Skeletal muscle tissue (tissue), 3 donors: ENCODE measurements at regions not wholly inside any gene's neighbourhood (a gene's known extent, or its start where the extent isn't known, plus 50 kb on each side); places are given as distances from the start of the nearest gene placed in this dataset.

Experiments used
- H3K27ac ChIP-seq: one replicate; pipeline ENCODE4 v1.7.0; 2013; ENCODE audit warnings: mild to moderate bottlenecking, low read depth, low read length, inconsistent platforms
- H3K27me3 ChIP-seq, 3 donors: one replicate each; pipeline ENCODE4 v1.7.0; 2013; ENCODE audit warnings: low read length in 3 of 3; ENCODE audit not compliant: control insufficient read depth in 3 of 3, insufficient read depth in 3 of 3
- H3K36me3 ChIP-seq, 3 donors: one replicate each; pipeline ENCODE4 v1.7.0; 2013; ENCODE audit warnings: low read length in 3 of 3; ENCODE audit not compliant: control insufficient read depth in 3 of 3, insufficient read depth in 3 of 3
- H3K4me1 ChIP-seq, 3 donors: one replicate each; pipeline ENCODE4 v1.7.0; 2013; ENCODE audit warnings: low read length in 3 of 3, mild to moderate bottlenecking in 3 of 3; ENCODE audit not compliant: control insufficient read depth in 3 of 3, insufficient read depth in 3 of 3
- H3K4me3 ChIP-seq, 3 donors: one replicate each; pipeline ENCODE4 v1.7.0; 2013; ENCODE audit warnings: low read length in 3 of 3
- H3K9ac ChIP-seq, 3 donors: one replicate each; pipeline ENCODE4 v1.7.0; 2013; ENCODE audit warnings: low read length in 3 of 3, mild to moderate bottlenecking in 3 of 3, moderate library complexity in 2 of 3, low read depth in 1 of 3
- H3K9me3 ChIP-seq, 3 donors: one replicate each; pipeline ENCODE4 v1.7.0; 2013; ENCODE audit warnings: low read length in 3 of 3; ENCODE audit not compliant: control insufficient read depth in 3 of 3
- donor health status: Osteomylitis.

DNA sequence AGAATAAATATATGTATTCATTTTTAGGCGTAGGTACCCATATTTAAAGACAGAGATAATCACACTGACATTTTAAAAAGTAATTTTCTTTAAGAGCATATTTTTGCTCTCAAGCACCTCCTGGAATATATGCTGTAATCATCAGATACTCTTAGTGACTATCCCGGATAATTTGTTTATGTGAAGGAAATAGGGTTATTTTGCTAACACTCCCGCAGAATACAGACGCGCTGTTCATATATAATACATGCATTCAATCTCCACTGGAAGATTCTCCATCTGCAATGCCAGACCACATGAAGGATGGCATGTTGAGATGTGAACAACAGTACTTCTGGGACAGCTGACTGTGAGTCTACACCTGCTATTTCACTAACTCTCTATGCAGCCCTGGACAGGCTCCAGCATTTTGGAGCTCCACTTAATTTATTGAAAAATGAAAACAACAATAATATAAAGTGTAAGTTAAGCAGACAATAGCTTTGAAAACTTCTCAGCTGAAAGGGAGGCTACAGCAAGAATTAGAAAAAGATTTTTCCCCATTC, 430.6 kb downstream of the TMX3 start:
- Histone ChIP-seq H3K9ac (no peak overlapping the region), H3K4me3 (no peak overlapping the region), H3K27ac (no peak overlapping the region)

DNA sequence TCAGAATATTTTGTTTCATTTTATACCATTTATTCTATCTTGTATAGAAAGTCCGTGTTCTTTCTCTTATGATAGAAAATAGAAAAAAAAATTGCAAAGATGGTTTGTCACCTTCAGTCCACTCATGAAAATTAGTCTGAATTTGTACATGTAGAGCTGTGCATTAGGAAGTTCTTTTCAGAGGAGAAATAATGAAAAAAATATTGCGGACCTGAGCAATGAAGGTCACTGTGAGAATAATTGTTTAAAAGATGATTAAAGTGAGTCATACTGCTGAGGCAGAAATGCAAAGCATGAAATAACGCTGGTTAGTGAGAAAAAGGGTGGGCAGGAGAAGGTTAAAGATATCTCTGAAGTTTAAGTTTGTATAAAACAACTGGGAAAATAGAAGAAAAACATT, 431.1 kb downstream of the TMX3 start:
- H3K9me3 ChIP-seq: no peaks in the 10 kb centered on the region
- no peaks in the 10 kb centered on the region for H3K27me3 ChIP-seq
- H3K4me1 ChIP-seq: no peaks in the 10 kb centered on the region
- H3K36me3 ChIP-seq: no peaks in the 10 kb centered on the region
- no peak overlapping the region for H3K27ac ChIP-seq
- H3K4me3 ChIP-seq: no peak overlapping the region
- no peak overlapping the region for H3K9ac ChIP-seq

More for the DNA sequence above, 430.6 kb downstream of the TMX3 start:
- H3K27me3 ChIP-seq: no peaks in the 10 kb centered on the region
- H3K9me3 ChIP-seq: no peaks in the 10 kb centered on the region
- H3K4me1 ChIP-seq: no peaks in the 10 kb centered on the region
- H3K36me3 ChIP-seq: no peaks in the 10 kb centered on the region

DNA sequence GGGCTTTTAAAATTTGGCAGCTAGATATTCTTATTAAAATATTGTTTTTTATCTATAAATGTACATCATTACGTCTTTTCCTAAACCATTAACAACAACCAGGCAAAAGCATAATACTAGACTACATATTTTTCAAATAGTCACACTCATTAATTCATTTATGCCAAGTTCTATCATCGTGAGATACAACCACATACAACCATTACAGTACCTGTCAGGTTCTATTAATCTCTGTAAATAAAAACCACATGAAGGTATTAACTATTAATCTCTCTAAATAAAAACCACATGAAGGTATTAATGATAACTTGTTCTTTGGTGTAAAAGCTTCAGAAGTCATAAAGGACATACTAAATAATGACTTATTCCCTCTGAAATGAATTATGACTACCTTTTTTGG, 432.7 kb downstream of the TMX3 start:
- no peak overlapping the region for H3K27ac ChIP-seq
- H3K4me3 ChIP-seq: no peak overlapping the region

DNA sequence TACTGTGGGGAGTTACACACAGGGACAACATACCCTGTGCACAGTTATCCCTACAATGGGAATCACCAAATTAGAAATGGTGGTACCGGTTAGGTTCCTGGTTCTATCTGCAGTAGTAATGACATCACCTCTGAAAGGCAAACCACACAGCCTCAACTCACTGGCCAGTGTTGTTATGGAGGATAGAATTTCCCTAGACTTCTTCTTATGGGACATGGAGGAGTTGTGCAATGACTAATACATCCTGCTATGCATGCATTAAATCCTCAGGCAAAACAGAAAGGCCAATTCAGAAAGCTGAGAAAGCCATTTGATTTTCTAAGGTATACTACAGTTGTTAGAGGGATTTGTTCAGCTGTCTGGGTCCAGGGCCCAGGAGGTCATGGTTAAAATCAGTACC, 439.3 kb downstream of the TMX3 start:
- Histone ChIP-seq H3K27me3 (no peaks in the 10 kb centered on the region), H3K4me1 (no peaks in the 10 kb centered on the region), H3K9ac (no peak overlapping the region), H3K27ac (no peak overlapping the region), H3K4me3 (no peak overlapping the region), H3K9me3 (no peaks in the 10 kb centered on the region), H3K36me3 (no peaks in the 10 kb centered on the region)

More for the DNA sequence above, 432.7 kb downstream of the TMX3 start:
- no peaks in the 10 kb centered on the region for H3K36me3 ChIP-seq
- no peak overlapping the region for H3K9ac ChIP-seq
- no peaks in the 10 kb centered on the region for H3K9me3 ChIP-seq
- H3K27me3 ChIP-seq: no peaks in the 10 kb centered on the region
- H3K4me1 ChIP-seq: no peaks in the 10 kb centered on the region

DNA sequence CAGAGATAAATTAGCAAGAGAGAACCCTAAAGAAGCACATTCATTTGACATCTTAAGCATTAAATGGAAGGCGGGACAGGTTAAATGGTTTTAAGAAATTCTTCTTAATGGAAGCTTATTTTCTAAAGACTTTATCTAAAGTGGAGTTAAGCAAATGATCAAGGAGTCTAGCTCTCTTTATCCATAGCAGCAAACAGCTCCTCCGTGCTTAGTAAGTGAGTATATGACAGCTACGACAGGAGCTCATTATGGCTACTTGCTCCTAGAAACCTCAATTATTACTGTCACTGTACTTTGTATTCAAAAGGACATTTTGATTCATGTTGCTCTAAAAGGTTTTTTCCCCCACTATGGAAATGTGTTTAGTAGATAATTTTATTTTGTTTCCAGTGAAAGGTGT, 444.9 kb downstream of the TMX3 start:
- no peak overlapping the region for H3K27ac ChIP-seq
- H3K4me1 ChIP-seq: no peaks in the 10 kb centered on the region
- no peaks in the 10 kb centered on the region for H3K36me3 ChIP-seq
- no peak overlapping the region for H3K4me3 ChIP-seq
- no peak overlapping the region for H3K9ac ChIP-seq
- H3K27me3 ChIP-seq: no peaks in the 10 kb centered on the region
- H3K9me3 ChIP-seq: no peaks in the 10 kb centered on the region

DNA sequence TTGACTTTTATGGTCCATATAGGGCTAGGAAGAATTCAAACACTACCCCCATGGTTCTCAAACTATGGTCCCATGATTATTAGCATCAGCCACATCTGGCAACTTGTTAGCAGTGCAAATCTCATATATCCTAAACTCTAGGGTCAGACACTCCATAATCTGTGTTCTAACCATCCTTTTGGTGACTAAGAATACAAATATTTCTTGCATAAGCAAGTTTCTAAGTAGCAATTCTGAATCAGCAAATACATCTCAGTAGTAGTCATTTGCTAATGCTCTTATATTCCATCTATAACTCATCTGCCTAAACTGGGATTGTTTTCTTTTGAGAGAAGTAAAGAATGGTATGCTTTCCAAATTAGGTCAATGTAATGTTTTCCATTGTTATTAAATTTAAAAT, 447.3 kb downstream of the TMX3 start:
- no peaks in the 10 kb centered on the region for H3K27me3 ChIP-seq
- no peak overlapping the region for H3K9ac ChIP-seq
- H3K9me3 ChIP-seq: no peaks in the 10 kb centered on the region
- no peaks in the 10 kb centered on the region for H3K36me3 ChIP-seq
- no peaks in the 10 kb centered on the region for H3K4me1 ChIP-seq
- no peak overlapping the region for H3K4me3 ChIP-seq
- H3K27ac ChIP-seq: no peak overlapping the region

DNA sequence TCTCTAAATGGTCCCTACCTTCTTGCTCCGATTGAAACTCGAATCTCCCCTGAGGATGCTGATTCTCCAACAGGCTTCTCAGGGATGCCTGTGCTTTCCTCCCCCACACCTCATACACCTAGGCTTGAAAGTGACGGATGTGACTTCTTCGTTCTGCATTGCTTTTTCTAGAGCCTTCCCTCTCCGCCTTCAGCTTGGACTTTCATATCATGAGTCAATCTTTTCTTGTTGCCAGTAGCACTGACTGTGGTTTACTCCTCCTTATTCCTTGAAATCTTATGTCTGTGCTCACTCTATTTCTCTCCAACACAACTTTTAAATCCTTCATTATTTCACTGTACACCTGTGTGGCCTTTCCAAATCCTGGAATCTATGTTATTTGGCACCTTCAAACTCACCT, 451.4 kb downstream of the TMX3 start:
- Histone ChIP-seq H3K27me3 (no peaks in the 10 kb centered on the region), H3K36me3 (no peaks in the 10 kb centered on the region), H3K9me3 (no peaks in the 10 kb centered on the region), H3K4me1 (no peaks in the 10 kb centered on the region), H3K4me3 (no peak overlapping the region), H3K27ac (no peak overlapping the region), H3K9ac (no peak overlapping the region)

DNA sequence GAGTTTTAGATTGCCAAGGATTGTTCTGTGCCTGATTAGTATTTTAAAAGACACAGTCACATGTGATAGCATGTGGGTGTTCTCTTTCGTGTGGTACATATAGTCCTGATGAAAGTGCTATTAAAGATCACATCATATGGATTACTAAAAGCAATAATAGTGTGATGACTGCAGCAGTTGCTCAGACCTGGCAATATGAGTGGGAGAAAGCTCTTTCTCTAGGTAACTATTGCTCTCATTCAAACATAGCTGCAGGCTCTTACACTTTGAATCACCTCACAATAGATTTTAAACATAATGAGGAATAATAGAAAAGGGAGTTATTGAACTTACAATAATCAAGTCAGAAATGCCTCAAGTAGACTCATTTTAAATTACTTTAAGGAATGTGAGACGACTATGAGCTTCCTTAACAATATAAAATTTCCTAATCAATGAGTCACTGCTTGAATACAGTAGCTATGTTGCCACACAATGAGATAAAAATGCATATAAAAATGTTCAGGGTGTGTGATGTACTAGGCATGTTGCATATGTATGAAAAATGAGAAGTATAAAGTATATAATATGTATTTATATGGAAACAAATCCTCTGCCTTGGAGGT, 452.1 kb downstream of the TMX3 start:
- no peak overlapping the region for H3K9ac ChIP-seq
- no peaks in the 10 kb centered on the region for H3K36me3 ChIP-seq
- no peaks in the 10 kb centered on the region for H3K27me3 ChIP-seq

DNA sequence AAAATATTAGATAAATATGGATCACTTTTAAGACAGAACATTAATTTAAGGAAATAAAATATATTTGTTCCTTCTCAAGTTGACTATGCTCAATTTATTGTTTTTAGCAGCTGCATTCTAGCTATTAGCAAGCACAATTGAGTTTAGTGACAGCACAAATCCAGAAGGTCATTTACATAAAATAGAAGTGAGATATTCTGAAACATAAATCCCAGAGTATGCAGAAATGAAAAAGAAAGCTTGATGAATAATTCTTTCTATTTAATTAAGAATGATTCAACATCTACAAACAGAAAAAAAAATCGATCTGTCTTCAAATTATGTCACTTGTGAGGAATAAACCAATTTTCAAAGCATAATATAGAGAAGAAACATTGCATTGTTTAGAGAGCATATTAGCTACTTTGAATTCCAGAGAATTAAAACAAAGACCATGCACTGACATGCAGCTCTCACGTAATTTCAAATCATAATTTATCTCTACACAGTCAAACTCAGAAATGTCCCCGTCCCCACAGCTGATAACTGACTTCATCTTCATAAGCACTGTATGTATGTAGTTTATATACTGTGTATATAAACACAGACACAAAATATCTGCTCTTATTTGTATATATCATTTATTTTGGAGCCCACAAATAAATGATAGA, 458.4 kb downstream of the TMX3 start:
- no peaks in the 10 kb centered on the region for H3K4me1 ChIP-seq
- no peaks in the 10 kb centered on the region for H3K36me3 ChIP-seq
- H3K9ac ChIP-seq: no peak overlapping the region
- H3K27ac ChIP-seq: no peak overlapping the region
- no peaks in the 10 kb centered on the region for H3K9me3 ChIP-seq
- no peak overlapping the region for H3K4me3 ChIP-seq
- no peaks in the 10 kb centered on the region for H3K27me3 ChIP-seq

More for the DNA sequence above, 452.1 kb downstream of the TMX3 start:
- Histone ChIP-seq H3K27ac (no peak overlapping the region), H3K4me1 (no peaks in the 10 kb centered on the region), H3K4me3 (no peak overlapping the region), H3K9me3 (no peaks in the 10 kb centered on the region)

DNA sequence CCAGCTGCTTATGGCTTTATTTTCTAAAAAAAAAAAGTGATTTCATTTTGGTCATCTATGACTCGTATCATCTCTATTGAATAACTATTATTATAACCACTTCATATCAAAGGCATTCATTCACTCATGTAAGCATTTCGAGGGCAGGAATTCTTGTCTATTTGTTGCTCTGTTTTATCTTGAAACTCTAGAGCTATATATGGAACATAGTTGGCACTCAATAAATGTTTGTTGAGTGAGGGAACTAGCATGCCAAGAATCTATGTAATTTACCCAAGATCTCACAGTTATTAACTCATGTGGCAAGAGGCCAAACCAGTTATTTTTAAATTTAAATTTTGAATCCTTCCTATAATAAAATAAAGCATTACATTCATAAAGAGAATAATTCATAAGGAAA, 470.1 kb downstream of the TMX3 start:
- H3K4me1 ChIP-seq: no peaks in the 10 kb centered on the region
- no peaks in the 10 kb centered on the region for H3K27me3 ChIP-seq
- no peak overlapping the region for H3K9ac ChIP-seq
- no peak overlapping the region for H3K27ac ChIP-seq
- no peaks in the 10 kb centered on the region for H3K36me3 ChIP-seq
- no peaks in the 10 kb centered on the region for H3K9me3 ChIP-seq
- no peak overlapping the region for H3K4me3 ChIP-seq
